SU-DHL-6 (cell line): ENCODE measurements at regions not wholly inside any gene's neighbourhood (a gene's known extent, or its start where the extent isn't known, plus 50 kb on each side); places are given as distances from the start of the nearest gene placed in this dataset.

Experiments used
- CTCF ChIP-seq: fragments of 200-600 bp; sonication (generic); IDR thresholded peaks from one replicate; pipeline ENCODE4 v1.5.1; 2017; ENCODE audit warnings: antibody characterized with exemption, mild to moderate bottlenecking, low read length, moderate library complexity; ENCODE audit not compliant: insufficient read depth, poor library complexity, severe bottlenecking
- EZH2phosphoT487 ChIP-seq: fragments of 200-600 bp; sonication (generic), shearing (Covaris generic); conservative IDR thresholded peaks from 2 replicates; pipeline ENCODE4 v1.6.1; 2018; ENCODE audit warnings: mild to moderate bottlenecking, antibody characterized with exemption, low read length, moderate library complexity, mixed read lengths

DNA sequence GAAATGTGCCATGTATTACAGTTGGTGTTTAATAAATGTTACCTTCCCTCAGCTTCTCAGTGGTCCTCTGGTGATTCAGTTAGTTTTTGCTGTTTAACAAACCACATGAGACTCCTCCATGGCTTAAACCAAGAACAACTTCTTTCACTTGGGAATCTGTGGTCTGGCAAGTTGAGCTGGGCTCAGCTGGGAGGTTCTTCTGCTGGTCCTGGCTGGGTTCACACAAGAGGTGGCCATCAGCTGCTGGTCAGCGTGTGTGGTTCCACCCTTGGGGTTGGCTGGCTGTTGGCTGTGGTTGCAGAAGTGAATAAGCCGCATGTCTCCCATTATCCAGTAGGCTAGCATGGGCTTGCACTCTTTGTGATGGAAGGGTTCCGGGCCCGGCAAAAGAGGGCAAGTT, 160.5 kb downstream of the MIAT start:
- TF ChIP-seq EZH2phosphoT487 (no peak), CTCF (no peak)
